HG02588 (cell line): ENCODE measurements at regions not wholly inside any gene's neighbourhood (a gene's known extent, or its start where the extent isn't known, plus 50 kb on each side); places are given as distances from the start of the nearest gene placed in this dataset.

Experiments used
- ATAC-seq: cut with Tn5 transposase; IDR thresholded peaks from one replicate; pipeline ENCODE4 v1.9.1; 2021; ENCODE audit warnings: mild to moderate bottlenecking, moderate library complexity; ENCODE audit not compliant: unreplicated experiment

- ATAC-seq: no peak
Measured at GRCh38 chr3:29099296-29099695, 181.6 kb upstream of the RBMS3 start.

- no peak for ATAC-seq
Measured at GRCh38 chr3:29099775-29100174, 181.1 kb upstream of the RBMS3 start.

- ATAC-seq: no peak
Measured at GRCh38 chr3:29100292-29100691, 180.6 kb upstream of the RBMS3 start.

GRCh38 chr3:29128001-29128400 is 152.9 kb upstream of the RBMS3 start:
- ATAC-seq: no peak

GRCh38 chr3:29137601-29138000 is 143.3 kb upstream of the RBMS3 start:
- ATAC-seq: no peak

- ATAC-seq: no peak
Measured at GRCh38 chr3:29138171-29138570, 142.7 kb upstream of the RBMS3 start.

- no peak for ATAC-seq
Measured at GRCh38 chr3:29140666-29141065, 140.2 kb upstream of the RBMS3 start.

GRCh38 chr3:29141197-29141917 is 139.5 kb upstream of the RBMS3 start:
- ATAC-seq: no peak

GRCh38 chr3:29141918-29142275 is 139.0 kb upstream of the RBMS3 start:
- no peak for ATAC-seq

GRCh38 chr3:29143151-29143550 is 137.7 kb upstream of the RBMS3 start:
- no peak for ATAC-seq

GRCh38 chr3:29144361-29144760 is 136.5 kb upstream of the RBMS3 start:
- ATAC-seq: no peak

- no peak for ATAC-seq
Measured at GRCh38 chr3:29144807-29145206, 136.1 kb upstream of the RBMS3 start.

- no peak for ATAC-seq
Measured at GRCh38 chr3:29145360-29145759, 135.5 kb upstream of the RBMS3 start.

GRCh38 chr3:29152379-29152778 is 128.5 kb upstream of the RBMS3 start:
- ATAC-seq: no peak

- no peak for ATAC-seq
Measured at GRCh38 chr3:29153811-29154210, 127.1 kb upstream of the RBMS3 start.

GRCh38 chr3:29156086-29156715 is 124.7 kb upstream of the RBMS3 start:
- no peak for ATAC-seq

GRCh38 chr3:29164825-29165224 is 116.0 kb upstream of the RBMS3 start:
- ATAC-seq: no peak

GRCh38 chr3:29167180-29167579 is 113.7 kb upstream of the RBMS3 start:
- no peak for ATAC-seq

- ATAC-seq: no peak
Measured at GRCh38 chr3:29168081-29168480, 112.8 kb upstream of the RBMS3 start.

- no peak for ATAC-seq
Measured at GRCh38 chr3:29168696-29169095, 112.2 kb upstream of the RBMS3 start.

GRCh38 chr3:29169451-29169850 is 111.4 kb upstream of the RBMS3 start:
- ATAC-seq: no peak

- no peak for ATAC-seq
Measured at GRCh38 chr3:29171043-29171990, 109.6 kb upstream of the RBMS3 start.
